MM.1S (cell line): ENCODE measurements at regions not wholly inside any gene's neighbourhood (a gene's known extent, or its start where the extent isn't known, plus 50 kb on each side); places are given as distances from the start of the nearest gene placed in this dataset.

Experiments
- CTCF ChIP-seq: fragments of 300-600 bp; sonication (generic); IDR thresholded peaks from 2 replicates; pipeline ENCODE4 v1.5.1; 2016; ENCODE audit warnings: antibody characterized with exemption, low read length, mixed read lengths
- EZH2 ChIP-seq: fragments of 300-600 bp; sonication (generic); optimal IDR thresholded peaks from 2 replicates; pipeline ENCODE3; 2017; ENCODE audit warnings: low read depth, mild to moderate bottlenecking, antibody characterized with exemption, low read length, mixed read lengths
- EZH2phosphoT487 ChIP-seq: fragments of 300-600 bp; sonication (generic); IDR thresholded peaks from 2 replicates; pipeline ENCODE4 v1.6.1; 2018; ENCODE audit warnings: antibody characterized with exemption, low read length

DNA sequence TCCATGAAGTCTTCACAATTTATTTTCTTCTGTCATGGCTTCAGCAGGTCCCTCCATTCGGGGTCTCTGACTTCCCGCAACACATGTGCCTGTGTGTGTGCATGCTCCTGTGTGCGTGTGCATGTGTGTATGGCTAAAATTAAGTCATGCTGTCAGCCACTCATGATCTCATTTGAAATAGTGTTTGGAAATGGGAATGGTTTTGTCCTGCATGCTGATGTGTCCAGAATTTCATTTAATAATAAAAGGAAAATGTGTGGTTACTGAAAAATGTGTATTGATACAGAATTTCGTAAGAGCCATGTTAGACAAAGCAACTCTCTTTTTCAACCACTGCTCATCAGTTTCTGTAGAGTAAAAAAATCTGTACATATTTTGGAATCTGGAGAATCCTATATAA lies 123.8 kb upstream of the PRDX6 start:
- no peak for TF ChIP-seq CTCF
- no peak for TF ChIP-seq EZH2
- TF ChIP-seq EZH2phosphoT487 = no peak
